HL-60 (cell line): ENCODE measurements at regions not wholly inside any gene's neighbourhood (a gene's known extent, or its start where the extent isn't known, plus 50 kb on each side); places are given as distances from the start of the nearest gene placed in this dataset.

ENCODE experiments used
- CTCF ChIP-seq: IDR thresholded peaks from one replicate; pipeline ENCODE4 v1.5.1; 2011; ENCODE audit warnings: low read length, control low read depth, inconsistent platforms; ENCODE audit not compliant: insufficient read depth
- GABPA ChIP-seq: IDR thresholded peaks from 2 replicates; pipeline ENCODE4 v1.6.1; 2012; ENCODE audit warnings: low read depth
- REST ChIP-seq: IDR thresholded peaks from 2 replicates; pipeline ENCODE4 v1.6.1; 2012; ENCODE audit warnings: low read depth; ENCODE audit not compliant: insufficient replicate concordance

- TF ChIP-seq CTCF: no peak
- TF ChIP-seq REST: no peak
- TF ChIP-seq GABPA: no peak
Measured at GRCh38 chr7:145053781-145054180, 217.9 kb upstream of the TPK1 start.
